HFF-Myc (cell line): ENCODE measurements at regions not wholly inside any gene's neighbourhood (a gene's known extent, or its start where the extent isn't known, plus 50 kb on each side); places are given as distances from the start of the nearest gene placed in this dataset.
"Not testable (repeated sequence)": the region's sequence is repeated elsewhere in the genome, so short reads cannot be mapped to it uniquely, and the experiment has no call there.

Source experiments
- DNase-seq: peaks from one replicate; pipeline ENCODE4 v3.0.0-alpha.2; 2011; ENCODE audit warnings: low read depth; ENCODE audit errors: extremely low read depth
- H3K4me3 ChIP-seq: replicated peaks from 2 replicates; pipeline ENCODE4 v1.5.1; 2011; ENCODE audit warnings: low read depth, mild to moderate bottlenecking, control low read depth, low read length
- TF ChIP-seq, protein P1 (sequence below): IDR thresholded peaks from 2 replicates; pipeline ENCODE4 v1.5.1; 2012; ENCODE audit warnings: mild to moderate bottlenecking, low read depth, low read length, control low read depth; ENCODE audit errors: missing control alignments

DNA sequence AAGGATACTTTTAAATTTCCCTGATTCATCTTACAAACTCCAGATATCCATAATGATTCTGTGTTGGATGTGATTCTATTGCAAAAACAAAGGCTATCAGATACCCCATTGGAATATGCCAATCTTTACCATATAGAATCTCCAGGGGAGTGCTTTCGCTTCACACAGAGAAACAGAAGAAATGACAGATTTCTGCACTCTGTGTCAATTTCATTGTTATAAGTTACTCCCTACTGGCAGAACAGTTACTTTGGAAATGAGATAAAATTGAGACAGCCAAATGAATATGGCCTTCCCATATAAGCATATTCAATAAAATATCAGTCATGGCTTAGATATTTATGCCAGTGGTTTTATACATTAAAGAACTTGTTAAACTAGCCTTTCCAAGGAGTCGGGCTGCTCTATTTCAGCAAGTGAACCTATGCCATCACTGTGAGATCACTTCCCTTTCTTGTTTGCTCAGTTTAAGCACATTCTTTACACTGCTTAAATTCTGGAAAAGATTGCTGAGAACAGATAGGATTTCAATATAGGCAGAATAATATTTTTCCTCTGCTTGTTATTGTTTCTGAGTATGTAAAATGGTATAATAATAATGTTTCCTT, 127.5 kb upstream of the ANXA10 start:
- no peak for DNase-seq
- TF ChIP-seq, protein P1, sequence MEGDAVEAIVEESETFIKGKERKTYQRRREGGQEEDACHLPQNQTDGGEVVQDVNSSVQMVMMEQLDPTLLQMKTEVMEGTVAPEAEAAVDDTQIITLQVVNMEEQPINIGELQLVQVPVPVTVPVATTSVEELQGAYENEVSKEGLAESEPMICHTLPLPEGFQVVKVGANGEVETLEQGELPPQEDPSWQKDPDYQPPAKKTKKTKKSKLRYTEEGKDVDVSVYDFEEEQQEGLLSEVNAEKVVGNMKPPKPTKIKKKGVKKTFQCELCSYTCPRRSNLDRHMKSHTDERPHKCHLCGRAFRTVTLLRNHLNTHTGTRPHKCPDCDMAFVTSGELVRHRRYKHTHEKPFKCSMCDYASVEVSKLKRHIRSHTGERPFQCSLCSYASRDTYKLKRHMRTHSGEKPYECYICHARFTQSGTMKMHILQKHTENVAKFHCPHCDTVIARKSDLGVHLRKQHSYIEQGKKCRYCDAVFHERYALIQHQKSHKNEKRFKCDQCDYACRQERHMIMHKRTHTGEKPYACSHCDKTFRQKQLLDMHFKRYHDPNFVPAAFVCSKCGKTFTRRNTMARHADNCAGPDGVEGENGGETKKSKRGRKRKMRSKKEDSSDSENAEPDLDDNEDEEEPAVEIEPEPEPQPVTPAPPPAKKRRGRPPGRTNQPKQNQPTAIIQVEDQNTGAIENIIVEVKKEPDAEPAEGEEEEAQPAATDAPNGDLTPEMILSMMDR = no peak
- no peak overlapping the region for H3K4me3 ChIP-seq

DNA sequence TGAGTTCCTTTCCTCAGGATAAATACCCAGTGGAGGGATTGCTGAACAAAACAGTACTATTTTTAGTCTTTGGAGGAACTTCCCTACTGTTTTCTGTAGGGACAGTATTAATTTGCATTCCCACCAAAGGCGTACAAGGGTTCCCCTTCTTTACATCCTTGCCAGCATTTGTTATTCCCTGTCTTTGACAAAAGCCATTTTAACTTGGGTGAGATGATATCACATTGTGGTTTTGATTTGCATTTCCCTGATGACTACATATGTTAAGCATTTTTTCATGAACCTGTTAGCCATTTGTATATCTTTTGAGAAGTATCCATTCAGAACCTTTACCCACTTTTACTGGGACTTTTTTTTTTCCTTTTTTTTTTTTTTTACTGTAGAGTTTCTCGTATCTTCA, 126.2 kb upstream of the ANXA10 start:
- TF ChIP-seq, protein P1 = no peak
- H3K4me3 ChIP-seq = no peak overlapping the region
- no peak for DNase-seq

DNA sequence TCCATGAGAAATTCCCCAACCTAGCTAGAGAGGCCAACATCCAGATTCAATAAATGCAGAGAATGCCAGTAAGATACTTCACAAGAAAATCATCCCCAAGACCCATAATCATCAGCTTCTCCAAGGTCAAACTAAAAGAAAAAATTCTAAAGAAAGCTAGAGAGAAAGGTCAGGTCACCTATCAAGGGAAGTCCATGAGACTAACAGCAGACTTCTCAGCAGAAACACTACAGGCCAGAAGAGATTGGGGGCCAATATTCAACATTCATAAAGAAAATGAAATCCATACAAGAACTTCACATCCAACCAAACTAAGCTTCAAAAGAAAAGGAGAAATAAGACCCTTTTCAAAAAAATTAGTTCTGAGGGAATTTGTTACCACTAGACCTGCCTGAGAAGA, 118.8 kb upstream of the ANXA10 start:
- H3K4me3 ChIP-seq = no peak overlapping the region
- DNase-seq = no peak
- TF ChIP-seq, protein P1 = no peak

DNA sequence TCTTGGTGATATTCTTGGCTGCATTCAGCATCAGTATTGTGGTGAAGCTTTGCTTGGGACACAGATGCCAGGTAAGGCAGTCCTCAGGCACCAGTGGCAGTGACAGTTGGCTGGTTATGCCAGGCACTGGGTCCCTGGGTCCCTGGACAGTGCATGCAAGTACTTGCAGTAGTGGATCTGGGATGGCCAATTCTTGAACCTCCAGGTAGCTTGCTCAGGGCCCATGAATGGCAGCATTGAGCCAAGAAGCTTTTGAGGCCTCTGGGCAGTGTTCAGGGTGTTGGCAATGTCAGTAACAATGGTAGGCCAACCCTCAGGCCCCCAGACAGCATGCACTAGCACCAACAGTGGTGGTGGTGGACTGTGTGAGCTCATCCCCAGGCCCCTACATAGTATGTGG, 106.8 kb upstream of the ANXA10 start:
- TF ChIP-seq, protein P1 = no peak
- H3K4me3 ChIP-seq = no peak overlapping the region
- DNase-seq = no peak

DNA sequence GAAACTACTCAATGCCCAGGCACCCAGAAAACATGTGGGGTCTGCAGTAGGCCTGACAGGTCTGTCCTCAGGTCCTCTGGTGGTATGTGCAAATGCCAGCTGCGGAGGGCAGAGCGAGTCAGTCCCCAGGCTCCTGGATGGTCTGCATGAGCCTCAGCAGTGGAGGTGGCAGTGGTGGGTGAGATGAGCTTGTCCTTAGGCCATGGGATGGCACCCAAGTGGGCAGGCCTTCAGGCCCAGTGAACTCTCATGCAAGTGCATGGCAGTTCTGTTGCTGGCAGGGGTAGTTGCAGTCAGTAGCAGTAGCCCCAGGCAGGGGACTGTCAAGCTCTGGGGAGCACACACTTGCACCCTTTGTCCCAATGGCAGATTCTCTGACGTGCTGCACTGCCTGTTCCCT, 106.3 kb upstream of the ANXA10 start:
- TF ChIP-seq, protein P1 = no peak
- DNase-seq = no peak
- H3K4me3 ChIP-seq = no peak overlapping the region

DNA sequence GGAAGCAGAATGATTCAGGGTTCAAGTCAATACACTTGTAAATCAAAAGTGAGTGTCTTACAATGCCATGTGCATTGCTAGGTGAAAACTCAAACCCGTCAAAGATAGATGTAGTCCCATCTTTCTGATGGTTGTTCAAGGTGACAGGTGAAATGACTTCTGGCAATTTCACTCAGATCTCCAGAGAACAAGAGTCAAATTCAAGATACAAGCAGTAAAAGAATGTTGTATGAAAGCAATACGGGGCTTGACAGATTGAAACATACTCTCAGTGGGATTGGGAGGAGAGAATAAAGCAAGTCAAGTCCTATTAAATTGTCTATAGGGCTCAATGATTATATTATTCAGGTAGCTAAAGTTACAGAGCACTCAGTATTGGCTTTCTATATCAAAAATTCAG, 105.1 kb upstream of the ANXA10 start:
- DNase-seq = no peak
- no peak overlapping the region for H3K4me3 ChIP-seq
- TF ChIP-seq, protein P1 = no peak

DNA sequence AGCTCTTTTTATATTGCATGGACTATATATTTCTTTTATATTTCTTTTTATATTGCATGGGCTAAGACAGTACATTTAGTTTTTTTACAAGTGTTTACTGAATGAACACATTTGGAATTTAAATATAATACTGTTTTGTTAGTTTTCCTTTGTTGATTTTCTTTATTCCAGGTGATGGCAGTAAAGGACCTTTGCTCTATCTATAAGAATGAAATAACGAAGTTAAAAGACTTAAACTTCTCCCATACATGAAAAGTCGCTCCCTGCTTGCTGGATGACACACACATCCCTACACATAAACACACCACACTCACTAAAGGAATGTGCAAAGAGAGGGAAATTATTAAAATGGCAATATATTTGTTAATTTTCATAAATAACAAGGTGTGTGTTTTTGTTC, 102.5 kb upstream of the ANXA10 start:
- H3K4me3 ChIP-seq = no peak overlapping the region
- no peak for DNase-seq
- TF ChIP-seq, protein P1 = no peak

DNA sequence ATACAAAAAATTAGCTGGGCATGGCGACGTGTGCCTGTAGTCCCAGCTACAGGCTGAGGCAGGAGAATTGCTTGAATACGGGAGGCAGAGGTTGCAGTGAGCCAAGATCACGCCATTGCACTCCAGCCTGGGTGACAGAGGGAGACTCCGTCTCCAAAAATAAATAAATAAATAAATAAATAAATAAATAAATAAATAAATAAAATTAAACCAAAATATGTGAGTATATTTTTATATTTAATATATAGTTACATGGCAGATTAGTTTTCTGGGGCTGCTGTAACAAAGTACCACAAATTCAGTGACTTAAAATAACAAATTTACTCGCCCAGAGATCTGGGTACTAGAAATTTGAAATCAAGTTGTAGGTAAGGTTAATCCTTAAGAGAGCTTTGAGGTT, 84.2 kb upstream of the ANXA10 start:
- DNase-seq, H3K4me3 ChIP-seq: not testable (repeated sequence)
